Kidney capillary endothelial cell (primary cell): ENCODE measurements at regions not wholly inside any gene's neighbourhood (a gene's known extent, or its start where the extent isn't known, plus 50 kb on each side); places are given as distances from the start of the nearest gene placed in this dataset.
"Not testable (repeated sequence)": the region's sequence is repeated elsewhere in the genome, so short reads cannot be mapped to it uniquely, and the experiment has no call there.

Experiments used
- DNase-seq: peaks from one replicate; pipeline ENCODE4 v3.0.0-alpha.2; 2018; ENCODE audit warnings: low spot score

DNA sequence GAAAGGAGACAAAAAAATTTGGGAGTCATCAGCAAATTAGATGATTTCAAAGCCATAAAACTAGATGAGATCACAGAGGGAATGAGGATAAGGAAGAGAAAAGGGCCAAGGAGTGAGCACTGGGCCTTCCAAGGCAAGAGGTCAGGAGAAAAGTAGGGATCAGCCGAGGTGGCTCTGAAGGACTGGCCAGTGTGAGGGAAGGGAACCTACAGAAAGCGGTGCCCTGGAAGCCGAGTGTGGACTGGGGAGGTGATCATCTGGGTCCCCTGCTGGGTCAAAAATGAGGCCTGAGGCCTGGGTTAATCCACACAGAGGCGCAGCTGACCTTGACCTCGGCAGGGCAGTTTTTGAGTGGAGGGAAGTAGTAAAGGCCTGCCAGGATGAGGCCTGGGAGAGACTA is 133.8 kb downstream of the SMIM20 start:
- DNase-seq: no peak

DNA sequence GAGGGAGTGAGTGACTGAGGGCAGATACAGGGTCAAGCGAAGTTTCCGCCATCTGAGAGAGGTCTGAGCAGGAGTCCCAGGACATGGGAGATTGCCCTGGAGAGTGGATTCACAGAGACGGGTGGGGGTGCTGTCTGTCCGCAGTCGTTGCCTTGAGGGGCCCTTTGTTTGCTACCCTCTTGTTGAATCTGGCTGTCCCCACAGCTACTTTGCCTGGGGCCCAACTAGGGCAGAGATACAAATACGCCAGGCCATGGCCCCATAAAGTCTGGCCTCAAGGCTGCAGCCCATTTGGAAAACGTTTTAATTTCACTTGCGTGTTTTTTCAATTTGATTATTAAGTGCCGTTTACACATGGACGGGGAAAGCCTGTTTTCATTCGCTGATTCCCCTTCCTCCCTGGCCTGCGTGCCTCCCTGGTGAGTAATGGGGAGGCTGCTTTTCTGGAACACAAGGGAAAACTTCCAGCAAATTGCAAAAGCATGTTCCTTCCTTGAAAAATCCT is 134.4 kb downstream of the SMIM20 start:
- no peak for DNase-seq

DNA sequence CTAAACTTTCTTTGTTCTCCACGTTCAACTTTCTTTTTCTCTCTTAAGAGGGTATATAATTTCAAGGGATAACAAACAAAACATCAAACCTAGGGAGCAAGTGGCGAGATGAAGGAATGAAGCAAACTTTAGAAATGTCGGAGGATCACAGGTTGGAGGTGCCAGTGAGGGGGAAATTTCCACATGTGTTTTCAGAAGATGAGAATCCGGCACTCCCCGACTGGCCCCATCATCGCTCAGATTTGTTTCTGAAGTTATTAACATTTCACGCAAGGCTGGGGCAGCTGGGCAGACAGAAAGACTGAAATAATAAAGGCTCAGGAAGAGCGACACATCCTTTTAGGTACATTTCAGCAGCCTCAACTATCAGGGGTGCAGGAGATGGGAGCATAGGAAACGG is 134.9 kb downstream of the SMIM20 start:
- DNase-seq: no peak

DNA sequence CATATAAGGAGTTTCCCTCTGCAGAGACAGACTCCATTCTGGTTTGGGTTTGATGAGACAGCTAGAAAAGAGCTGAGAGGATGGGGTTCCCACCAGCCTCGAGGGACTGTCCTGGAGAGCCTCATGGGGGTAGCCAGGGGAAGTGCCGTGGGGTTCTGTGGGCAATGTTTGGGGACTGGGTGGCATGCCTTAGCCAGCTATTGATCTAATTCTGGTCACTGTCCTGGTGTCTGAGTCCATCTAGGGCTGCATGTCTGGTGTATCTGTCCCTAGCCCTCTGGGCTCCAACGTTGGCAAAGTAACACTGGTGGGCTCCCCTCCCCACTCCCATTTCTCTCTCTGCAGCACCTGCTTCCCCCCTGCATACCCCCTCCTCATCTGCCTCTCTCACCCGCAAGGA is 135.4 kb downstream of the SMIM20 start:
- no peak for DNase-seq

DNA sequence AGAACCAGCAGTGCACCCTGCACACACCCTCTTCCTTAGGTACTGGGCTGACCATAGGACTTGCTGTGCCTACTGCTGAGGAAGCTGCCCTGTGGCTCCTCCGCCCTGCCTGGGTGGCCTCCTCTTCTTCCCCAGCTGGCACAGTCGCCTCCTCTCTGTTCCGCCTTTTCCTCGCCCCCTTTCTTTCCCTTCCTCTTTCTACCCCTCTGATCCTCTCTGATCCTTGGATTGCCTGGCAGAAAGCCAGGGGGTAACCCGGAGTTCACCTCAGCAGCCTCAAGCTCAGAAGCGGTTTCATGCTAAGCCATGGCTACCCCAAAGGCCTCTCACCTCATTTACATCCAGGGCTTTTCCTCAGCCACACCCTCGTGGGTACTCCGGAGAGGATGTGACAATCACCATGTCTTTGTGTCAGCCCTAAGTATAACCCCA is 136.2 kb downstream of the SMIM20 start:
- DNase-seq: no peak

DNA sequence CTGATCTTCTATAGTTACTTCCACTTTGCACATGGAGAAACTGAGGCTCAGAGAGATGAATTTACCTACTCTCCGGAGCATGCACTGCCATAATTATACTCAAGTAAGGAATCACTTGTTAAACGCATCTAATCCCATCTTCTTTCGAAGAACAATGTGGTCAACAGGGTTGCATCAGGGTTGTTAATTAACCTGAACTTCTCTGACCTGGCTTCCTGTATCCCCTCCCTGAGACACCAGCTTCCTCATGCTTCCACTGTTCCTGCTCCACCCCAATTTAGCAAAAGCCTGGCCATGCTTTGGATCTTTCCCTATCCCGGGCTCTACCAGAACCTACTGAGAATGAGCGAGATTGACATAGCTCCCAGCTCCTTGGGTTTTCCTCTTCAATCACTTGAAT is 136.7 kb downstream of the SMIM20 start:
- DNase-seq: no peak

DNA sequence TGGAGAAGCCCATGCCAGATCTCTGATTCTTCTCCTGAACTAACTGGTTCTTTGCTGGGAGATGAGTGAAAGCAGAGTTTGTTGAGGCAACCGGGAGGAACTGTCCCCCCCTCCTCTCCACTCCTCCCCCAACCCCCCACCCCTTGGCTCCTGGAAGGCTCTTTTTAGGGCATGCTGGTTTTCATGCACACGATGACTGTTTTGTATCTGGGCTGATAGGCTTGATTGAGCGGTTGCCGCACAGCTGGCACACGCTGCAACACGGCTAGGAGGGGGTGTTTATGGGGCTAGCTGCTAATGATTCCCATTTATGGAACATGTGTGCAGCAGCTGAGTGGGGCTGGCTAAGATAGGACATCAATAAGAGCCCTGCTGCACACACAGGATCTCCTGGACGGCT is 137.2 kb downstream of the SMIM20 start:
- DNase-seq: no peak

DNA sequence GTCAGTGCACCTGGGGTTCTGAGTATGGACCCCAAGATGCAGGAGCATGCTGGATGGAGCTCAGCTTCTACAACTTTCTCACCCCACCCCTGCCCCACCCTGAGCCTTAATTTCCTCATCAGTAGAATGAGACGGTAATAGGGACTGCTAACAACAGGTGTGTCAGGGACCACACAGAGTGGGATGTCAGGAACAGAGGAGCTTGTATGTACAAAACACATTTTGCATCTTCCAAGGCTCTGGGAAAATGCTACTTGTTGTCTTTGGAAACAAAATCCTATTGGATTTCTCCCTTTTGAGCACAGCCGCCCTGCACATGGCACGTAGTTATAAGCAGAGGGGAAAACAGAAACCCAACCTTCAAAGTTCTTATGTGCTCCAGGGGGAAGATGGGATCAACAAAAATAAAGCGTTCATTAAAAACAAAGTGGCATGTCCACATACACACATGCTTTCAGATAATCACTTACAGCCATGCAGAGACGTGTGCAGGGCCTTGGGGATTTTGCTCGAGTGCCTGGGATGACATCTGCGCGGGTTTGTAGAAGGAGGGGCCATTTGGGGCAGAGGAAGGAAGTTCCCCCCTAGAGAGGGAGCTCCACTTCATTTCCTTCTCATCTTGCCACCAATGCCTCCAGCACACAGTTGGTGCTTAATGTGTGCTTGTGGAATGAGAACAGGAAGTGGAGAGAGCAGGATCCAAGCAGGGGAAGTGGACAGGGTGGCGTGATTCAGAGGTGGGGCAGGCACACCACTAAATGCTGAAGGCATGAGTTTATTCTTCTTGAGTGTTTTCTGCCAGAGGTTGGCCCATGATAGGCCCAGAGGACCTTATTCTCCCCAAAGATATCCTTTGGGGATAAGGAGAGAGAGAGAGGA is 138.9 kb downstream of the SMIM20 start:
- DNase-seq: no peak

DNA sequence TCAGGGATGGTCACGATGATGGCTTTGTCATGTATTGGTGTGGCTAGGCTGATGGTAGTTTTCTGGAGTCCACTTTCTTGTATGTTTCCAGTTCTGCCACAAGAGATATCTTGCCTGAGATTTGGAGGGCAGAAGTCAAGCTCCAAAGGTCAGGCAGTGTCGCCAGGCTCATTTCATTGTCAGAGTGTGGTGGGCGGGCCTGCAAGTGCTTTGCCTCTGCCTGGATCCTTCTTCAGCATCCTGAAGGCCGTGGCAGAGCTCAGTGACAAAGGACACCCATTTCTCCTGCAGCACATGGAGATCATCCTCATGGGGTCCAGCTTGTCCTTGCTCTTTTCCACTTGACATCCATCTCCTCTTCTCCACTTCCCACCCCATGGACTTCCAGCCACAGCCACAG is 139.7 kb downstream of the SMIM20 start:
- no peak for DNase-seq

DNA sequence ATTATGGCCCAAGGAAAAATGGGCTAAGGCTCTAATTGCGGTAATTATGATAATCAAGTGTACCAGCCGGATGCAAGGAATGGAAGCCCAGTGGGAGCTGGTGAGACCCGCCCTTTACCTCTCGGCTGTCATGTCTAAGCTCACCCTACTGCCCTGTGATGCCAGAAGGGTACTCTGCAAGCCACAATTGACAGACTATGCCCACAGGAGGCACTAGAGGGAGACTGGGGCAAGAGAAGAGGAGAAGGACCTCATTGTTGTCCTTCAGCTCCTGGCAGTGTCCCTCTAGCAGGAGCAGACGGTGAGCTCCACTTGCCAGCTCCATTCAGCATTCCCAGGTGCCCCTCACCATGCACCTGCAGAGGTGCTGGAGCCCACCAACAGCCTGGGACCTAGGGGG is 141.8 kb downstream of the SMIM20 start:
- DNase-seq: no peak

DNA sequence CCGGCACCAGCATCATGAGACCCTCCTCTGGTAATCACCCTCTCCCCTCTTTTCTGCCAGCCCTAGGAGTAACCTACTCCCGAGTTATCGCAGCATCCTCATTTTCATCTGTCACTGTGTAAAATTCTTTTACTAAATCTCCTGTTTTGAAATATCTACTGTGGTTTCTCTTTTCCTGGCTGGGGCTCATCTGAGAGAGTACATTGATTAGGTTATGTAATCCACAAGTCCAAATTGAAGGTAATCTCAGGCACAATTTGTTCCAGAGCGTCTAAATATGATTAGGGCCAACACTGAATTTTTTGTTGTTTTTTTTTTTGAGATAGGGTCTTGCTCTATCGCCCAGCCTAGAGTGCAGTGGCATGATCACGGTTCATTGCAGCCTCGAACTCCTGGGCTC is 142.4 kb downstream of the SMIM20 start:
- DNase-seq: no peak

DNA sequence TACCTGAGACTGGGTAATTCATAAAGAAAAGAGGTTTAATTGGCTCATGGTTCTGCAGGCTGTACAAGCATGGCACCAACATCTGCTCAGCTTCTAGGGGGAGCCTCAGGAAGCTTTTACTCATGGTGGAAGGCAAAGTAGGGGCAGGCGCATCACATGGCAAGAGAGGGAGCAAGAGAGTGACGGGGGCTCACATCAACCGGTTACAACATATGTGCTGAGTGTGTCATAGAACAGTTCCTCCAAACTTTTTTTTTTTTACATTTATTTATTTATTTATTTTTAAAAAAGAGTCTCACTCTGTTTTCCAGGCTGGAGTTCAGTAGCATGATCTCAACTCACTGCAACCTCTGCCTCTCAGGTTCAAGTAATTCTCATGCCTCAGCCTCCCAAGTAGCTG is 143.8 kb downstream of the SMIM20 start:
- DNase-seq: not testable (repeated sequence)

DNA sequence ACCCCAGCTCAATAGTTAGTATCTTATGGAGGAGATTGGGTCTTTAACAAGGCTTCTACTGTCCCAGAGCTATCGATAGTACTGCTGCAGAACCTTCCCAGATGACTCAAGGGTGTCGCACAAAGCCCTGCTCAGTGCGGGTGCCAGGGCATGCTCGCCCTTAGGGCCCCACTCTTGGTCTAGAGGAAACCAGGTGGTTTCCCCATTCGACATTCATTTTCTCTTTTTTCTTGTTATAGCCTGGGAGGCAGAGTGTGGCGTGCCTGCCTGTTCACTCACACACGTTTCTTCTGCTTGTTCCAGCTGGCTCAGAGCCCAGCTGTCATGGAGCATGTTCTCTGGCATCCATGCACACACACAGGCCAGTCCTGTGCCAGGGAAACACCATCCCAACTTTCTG is 144.5 kb downstream of the SMIM20 start:
- DNase-seq: no peak

DNA sequence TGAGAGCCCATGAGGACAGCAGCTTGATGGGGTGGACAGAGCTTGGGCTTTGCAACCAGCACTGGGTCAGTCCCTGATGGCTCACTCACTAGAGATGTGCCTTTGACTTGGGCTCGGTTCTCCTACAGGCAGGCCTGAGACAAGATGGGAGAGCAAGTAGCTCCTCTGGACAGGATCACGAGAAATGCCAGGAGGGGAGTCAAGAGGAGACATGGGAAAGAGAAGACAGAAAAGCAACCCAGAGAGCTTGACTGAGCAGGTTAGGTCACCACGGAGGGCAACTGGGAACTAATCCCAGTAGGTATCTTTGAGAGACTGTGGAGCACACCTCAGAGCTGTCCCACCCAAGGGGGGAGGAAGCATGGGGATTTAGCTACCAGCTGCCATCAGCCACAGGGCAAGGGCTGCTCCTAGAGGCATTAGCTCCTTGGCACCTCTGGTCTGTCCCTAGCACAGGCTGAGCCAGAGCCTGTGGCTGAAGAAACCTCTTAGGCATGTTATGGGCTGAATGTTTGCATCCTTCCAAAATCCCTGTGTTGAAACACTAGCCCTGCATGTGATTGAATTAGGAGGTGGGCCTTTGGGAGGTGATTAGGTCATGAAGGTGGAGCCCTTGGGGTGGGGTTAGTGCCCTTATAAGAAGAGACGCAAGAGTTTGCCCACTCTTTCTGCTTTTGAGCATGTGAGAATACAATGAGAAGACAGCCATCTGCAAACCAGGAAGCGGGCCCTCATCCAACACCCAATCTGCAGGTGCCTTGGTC is 145.6 kb downstream of the SMIM20 start:
- DNase-seq: no peak

DNA sequence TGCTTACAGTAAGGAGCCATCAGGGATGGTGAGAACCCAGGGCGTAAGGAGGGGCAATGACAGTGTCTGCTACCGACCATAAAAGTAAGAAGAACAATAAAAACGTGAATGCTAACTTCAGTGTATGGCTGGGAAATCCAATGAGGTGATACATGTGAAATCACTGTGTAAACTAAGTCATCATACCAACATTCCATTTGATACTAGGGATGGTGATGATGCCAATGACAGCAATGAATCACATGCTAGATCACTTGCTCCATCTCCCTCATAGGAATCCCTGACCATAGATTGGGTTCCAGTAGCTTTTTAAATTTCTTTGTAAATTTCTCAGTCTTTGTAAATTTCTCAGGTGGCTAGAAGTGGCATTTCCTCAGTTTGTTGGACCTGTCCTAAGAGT is 146.3 kb downstream of the SMIM20 start:
- DNase-seq: no peak

DNA sequence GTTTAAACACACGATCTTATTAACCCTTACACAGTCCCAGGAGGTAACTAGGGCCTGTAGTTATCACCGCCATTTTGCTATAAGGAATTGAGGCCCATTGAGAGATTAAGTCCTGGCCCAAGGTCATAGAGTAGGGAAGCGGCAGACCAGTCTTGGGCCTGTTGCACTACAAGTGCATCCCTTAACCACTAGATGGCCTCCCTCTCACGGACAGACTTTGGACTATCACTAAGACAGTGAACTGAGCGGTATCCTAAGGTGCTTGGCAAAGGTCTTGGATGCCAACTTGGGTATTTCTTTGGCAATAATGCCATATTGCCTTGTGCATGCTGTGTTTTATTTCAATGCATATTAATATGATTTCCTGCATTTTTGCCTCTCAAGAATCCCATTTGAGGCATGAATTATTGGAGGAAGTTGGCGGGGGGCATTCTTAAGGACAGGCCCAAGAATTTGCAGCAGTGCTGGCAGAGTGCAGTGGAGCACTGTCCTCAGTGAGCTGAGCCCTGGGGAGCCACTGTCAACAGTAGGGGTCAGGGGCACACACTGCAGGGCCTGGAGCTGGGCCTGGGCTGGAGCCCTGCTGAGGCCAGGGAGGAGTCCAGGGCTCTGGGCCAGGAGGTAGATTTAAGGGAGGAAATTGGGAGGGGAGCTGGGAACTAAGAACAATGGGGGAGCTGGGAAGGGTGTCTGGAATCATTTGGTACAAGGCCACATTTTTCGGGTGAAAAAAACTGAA is 147.4 kb downstream of the SMIM20 start:
- DNase-seq: peak; percentile 12

DNA sequence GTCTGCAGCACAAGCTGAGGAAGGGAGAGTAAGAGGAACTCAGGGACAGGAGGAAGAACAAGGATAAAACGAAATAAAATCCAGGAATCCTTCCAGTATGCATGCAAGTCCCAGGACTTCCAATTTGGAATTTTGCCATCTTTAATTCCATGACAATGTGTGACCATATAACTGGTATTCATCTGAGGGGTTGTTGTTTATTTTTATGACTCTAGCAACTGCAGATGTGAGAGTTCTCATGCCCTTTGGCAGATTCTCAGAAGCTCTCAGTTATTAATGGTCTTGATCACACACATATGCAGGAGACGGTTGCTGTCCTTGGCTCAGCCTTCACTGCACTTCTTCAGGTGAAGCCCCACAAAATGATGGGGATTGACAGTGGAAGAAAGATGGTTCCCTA is 148.2 kb downstream of the SMIM20 start:
- DNase-seq: no peak

DNA sequence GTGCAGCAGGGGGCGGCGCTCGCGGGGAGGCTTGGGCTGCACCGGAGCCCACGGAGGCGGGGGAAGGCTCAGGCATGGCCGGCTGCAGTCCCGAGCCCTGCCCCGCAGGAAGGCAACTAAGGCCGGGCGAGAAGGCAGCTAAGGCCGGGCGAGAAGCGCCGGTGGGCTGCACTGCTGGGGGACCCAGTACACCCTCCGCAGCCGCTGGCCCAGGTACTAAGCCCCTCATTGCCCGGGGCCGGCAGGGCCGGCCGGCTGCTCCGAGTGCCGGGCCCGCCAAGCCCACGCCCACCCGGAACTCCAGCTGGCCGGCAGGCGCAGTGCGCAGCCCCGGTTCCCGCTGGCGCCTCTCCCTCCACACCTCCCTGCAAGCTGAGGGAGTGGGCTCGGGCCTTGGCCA is 150.0 kb downstream of the SMIM20 start:
- DNase-seq: not testable (repeated sequence)

DNA sequence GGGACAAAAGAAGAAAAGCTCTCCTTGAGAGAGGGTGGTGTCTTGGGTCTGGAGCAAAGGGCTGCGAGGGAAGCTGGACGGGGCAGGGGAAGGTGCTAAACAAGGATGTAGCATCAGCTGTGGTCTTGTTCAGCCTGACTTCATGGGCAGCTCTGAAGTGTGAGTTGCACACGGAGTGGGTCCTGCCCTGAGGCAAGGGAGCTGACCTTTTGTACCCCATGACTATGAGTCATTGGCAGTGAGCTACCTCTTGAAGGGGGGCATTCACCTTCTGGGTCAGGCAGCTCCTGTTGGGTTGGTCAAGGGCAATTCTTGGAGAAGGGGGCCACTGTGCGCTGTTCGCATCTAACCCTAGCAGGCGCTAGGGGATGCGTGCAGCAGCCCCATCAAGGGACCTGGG is 151.8 kb downstream of the SMIM20 start:
- no peak for DNase-seq

DNA sequence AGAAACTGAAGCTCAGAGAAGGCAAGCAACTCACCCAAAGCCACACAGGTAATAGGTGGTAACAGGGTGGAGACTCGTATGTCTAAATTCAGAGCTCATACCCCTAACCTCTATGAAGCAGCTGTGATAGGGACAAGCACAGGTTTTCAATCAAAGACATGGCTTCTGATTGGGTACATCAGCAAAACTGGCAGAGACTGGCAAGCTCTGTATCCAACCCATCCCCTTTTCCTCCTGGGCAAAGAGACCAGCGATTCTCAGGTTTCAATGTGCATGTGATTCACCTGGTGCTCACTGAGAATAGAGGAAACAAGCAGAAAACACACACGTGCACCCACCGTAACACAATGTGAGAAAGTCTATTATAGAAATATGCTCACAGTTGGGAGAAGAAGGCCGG is 153.0 kb downstream of the SMIM20 start:
- DNase-seq: no peak

DNA sequence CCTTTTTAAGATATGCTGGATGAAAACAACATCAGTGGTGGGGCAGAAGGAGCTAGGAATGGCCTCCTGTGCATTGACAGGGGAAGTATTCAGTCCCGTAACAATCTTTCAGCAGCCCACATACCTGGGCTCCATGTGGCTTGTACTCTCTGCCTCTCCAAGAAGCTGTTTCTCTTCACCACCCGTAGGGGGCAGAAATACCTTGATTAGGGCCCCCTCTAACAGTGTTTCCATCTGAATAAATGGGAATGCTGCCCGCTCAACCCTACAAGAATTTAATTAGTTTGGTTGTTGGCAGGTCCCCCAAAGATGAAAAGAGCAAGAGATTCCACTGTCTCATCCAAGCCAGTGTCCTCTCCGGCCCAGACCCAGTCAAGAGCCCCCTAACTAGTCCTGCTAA is 155.2 kb downstream of the SMIM20 start:
- no peak for DNase-seq

DNA sequence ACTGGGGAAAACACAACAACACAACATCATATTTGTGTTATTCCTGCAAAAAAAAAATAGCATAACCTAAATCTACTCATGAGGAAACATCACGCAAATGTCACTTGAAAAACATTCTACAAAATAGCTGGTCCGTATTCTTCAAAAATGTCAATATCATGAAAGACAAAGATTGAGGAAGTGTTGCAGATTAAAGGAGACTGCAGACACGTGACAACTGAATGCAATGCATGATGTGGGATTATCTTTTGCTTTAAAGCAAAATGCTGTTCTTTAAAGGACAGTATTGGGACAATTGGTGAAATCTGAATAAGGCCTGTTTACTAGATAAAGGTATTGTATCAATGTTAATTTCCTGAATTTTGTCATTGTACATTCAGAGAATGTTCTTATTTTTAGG is 157.7 kb downstream of the SMIM20 start:
- DNase-seq: no peak
